ENCODE measurements at regions not wholly inside any gene's neighbourhood (a gene's known extent, or its start where the extent isn't known, plus 50 kb on each side); places are given as distances from the start of the nearest gene placed in this dataset.

GRCh38 chr4:122541996-122542395 lies 78.9 kb downstream of the IL21 start:
- ChIA-PET POLR2A (ENCODE audit: low non-redundant PET) (no interaction called here), CTCF (interaction anchor here (0.9 kb wide), 1 partner anchor 132 kb away, joined by 3 read pairs; no protein-coding TSS in a partner anchor)
- TF ChIP-seq, protein P1, sequence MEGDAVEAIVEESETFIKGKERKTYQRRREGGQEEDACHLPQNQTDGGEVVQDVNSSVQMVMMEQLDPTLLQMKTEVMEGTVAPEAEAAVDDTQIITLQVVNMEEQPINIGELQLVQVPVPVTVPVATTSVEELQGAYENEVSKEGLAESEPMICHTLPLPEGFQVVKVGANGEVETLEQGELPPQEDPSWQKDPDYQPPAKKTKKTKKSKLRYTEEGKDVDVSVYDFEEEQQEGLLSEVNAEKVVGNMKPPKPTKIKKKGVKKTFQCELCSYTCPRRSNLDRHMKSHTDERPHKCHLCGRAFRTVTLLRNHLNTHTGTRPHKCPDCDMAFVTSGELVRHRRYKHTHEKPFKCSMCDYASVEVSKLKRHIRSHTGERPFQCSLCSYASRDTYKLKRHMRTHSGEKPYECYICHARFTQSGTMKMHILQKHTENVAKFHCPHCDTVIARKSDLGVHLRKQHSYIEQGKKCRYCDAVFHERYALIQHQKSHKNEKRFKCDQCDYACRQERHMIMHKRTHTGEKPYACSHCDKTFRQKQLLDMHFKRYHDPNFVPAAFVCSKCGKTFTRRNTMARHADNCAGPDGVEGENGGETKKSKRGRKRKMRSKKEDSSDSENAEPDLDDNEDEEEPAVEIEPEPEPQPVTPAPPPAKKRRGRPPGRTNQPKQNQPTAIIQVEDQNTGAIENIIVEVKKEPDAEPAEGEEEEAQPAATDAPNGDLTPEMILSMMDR (conservative IDR thresholded peaks at IDR 0.05; ENCODE audit: low read depth) = no peak
- no peak overlapping the region for H3K27ac ChIP-seq
- no peak for DNase-seq (ENCODE audit: low spot score)

GRCh38 chr4:122540838-122541237 lies 80.0 kb downstream of the IL21 start:
- H3K27ac ChIP-seq = no peak overlapping the region
- CTCF ChIA-PET = no interaction called here
- TF ChIP-seq, protein P1 (conservative IDR thresholded peaks at IDR 0.05; ENCODE audit: low read depth) = no peak
- POLR2A ChIA-PET (ENCODE audit: low non-redundant PET) = no interaction called here
- no peak for DNase-seq (ENCODE audit: low spot score)

DNA sequence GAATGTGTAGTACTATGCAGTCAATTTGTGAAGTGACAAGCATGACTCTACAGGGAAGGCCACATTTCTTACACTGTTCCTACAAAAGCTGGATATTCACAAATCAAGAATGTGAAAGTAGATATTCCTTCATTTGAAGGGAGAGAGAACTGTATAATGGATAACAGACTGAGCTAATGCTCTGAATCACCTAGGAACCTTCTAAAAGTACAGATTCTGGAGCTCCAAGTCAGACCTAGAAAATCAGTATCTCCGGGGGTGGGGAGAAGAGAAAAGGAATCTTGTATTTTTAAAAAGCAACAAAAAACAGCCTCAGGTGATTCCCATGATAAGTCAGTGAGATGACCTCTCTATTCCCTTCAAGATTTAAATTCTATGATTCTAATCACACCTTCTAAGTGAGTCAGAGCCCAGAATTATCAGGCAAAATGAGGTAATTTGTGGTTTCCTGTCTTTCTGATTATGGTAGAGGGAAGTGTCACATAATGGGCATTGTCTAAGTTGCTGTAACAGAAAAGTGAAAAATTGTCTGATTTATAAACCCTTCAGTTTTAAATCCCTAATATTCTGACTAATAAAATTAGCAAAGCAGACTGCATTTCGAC lies 80.9 kb downstream of the IL21 start:
- TF ChIP-seq, protein P1 (conservative IDR thresholded peaks at IDR 0.05; ENCODE audit: low read depth) = no peak
- DNase-seq (ENCODE audit: low spot score) = no peak
- POLR2A ChIA-PET (ENCODE audit: low non-redundant PET) = no interaction called here
- no peak overlapping the region for H3K27ac ChIP-seq
- CTCF ChIA-PET = no interaction called here

GRCh38 chr4:122537388-122538135 lies 81.0 kb upstream of the IL2 start:
- ChIA-PET CTCF (interaction anchor here (0.5 to 0.6 kb wide), 2 partner anchors 66 to 1188 kb away, joined by 3 read pairs; no protein-coding TSS in a partner anchor), POLR2A (ENCODE audit: low non-redundant PET) (no interaction called here)
- DNase-seq (ENCODE audit: low spot score) = no peak
- no peak overlapping the region for H3K27ac ChIP-seq
- TF ChIP-seq, protein P1 (conservative IDR thresholded peaks at IDR 0.05; ENCODE audit: low read depth) = no peak

- H3K27ac ChIP-seq = no peak overlapping the region
- TF ChIP-seq, protein P1 (conservative IDR thresholded peaks at IDR 0.05; ENCODE audit: low read depth) = no peak
- DNase-seq (ENCODE audit: low spot score) = no peak
- ChIA-PET CTCF (no interaction called here), POLR2A (ENCODE audit: low non-redundant PET) (no interaction called here)
Observed at GRCh38 chr4:122536001-122536400, 79.5 kb upstream of the IL2 start.

- CTCF ChIA-PET = no interaction called here
- TF ChIP-seq, protein P1 (conservative IDR thresholded peaks at IDR 0.05; ENCODE audit: low read depth) = no peak
- POLR2A ChIA-PET (ENCODE audit: low non-redundant PET) = no interaction called here
- DNase-seq (ENCODE audit: low spot score) = no peak
- H3K27ac ChIP-seq = no peak overlapping the region
Observed at GRCh38 chr4:122534776-122535175, 78.3 kb upstream of the IL2 start.

All from RWPE1 (cell line).